ENCODE measurements at regions not wholly inside any gene's neighbourhood (a gene's known extent, or its start where the extent isn't known, plus 50 kb on each side); places are given as distances from the start of the nearest gene placed in this dataset.

GRCh38 chr10:10551596-10552301 is 465.9 kb upstream of the CELF2 start:
- TF ChIP-seq POLR2A (IDR thresholded peaks at IDR 0.05) = no peak
- no peak for TF ChIP-seq CTCF (IDR thresholded peaks at IDR 0.05)
- no peak for TF ChIP-seq POLR2AphosphoS5 (IDR thresholded peaks at IDR 0.05; ENCODE audit: insufficient read depth in 1 of 2, low read depth in 1 of 2)
